OCI-M2 (cell line): ENCODE measurements at regions not wholly inside any gene's neighbourhood (a gene's known extent, or its start where the extent isn't known, plus 50 kb on each side); places are given as distances from the start of the nearest gene placed in this dataset.

Experiments used
- DNase-seq: peaks from one replicate; lab custom pipeline; 2025; ENCODE audit not compliant: unreplicated experiment; lab: John Stamatoyannopoulos, UW

DNA sequence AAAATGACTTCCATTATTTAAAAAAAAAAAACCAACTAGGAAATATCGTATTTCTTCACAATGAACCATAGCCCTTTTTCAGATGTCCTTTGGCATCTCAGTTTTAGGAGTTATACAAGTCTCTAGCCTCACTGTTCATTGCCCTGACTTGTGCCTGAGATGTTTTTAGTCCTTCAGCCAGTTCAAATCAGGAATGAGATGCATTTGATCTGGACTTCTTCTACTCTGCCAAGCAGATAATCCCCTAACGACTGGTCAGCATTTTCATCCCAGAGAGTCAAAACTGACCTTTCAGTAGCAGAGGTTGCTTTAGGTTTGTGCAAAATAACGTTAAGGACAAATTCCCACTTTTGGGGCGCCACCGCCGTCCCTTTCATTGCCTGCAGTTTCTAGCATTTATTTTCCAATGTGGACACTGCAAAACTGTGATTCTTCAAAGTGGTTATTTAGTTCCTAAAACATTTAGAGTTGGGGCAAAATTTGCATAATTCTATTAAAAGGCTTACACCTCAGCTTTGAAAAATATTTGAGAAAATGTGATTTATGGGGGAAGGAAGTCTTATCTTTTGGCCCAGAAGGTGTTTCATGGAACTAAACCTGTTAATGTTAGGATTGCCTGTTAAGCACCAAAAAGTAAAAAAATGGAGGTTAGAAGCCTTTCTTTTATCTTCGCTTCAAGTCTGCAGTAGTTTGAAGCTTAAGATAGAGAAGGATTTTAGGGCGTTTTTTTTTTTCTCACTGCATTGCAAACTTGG is 152.0 kb upstream of the SGK1 start:
- DNase-seq: no peak

DNA sequence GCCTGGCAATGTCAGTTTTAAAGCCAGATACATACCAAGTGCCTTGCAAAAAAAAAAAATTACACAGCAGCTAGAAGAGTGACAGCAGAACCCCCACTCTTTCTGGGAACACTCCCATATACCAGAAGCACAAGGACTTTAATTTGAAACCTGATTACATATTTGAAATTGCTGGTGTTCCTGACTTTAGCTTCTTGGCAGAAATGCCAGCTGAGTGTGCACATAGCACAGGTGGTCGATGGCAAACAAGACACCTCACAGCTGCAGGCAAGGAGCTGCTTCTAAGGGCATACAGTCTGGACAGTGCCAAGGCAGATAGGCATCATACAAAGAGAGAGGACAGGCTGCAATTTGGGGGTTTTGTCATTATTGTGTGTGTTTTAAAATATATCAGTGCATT is 150.7 kb upstream of the SGK1 start:
- DNase-seq: no peak

DNA sequence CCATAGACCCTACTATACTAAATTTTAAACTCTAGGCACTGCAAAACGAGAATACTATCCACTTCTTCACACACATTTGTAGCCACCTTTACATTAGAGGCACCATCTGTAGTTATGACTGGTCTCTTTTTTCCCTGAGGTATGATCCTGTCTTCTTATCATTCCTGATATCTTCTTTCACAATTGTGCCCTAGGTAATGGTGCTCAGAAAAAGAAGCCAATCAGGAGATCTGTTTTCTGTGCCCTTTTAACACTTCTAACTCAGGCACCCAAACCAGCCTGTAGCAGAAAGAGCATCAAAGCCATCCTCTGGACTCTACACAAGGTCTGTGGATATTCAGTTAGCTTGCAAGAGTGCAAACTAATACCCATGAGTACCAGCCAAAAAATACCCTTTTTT is 149.7 kb upstream of the SGK1 start:
- no peak for DNase-seq

DNA sequence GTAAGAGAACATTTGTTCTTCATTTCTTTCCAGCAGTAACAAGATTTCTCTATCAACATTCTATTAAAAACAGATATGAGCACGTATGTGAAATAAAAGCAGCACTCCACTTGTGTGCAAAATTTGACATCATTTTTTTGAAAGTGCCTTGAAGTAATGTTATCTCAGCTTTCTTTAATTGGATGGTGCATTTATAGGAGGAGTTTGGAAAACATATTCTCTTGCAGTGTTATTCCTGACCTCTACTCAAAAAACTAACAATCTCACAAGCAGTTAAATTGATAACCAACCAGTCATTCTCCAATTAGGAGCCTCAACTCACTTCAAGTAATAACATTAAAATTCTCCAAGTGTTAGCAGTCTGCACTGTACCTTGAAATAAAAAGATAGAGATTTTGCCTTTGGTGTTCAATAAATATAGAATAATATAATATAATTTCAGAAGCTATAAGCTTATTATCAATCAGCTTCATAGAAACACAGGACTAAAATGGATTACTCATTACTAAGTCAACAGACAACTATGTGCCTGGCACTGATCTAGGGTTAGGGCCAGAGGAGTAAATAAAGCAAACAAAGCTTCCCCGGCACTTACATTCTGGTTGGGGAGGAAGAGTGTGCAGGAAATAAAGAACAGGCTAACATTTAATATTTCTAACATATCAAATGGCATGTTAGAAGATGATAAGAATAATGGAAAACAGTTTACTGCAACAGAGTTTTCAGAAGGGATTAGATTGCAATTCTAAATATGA is 149.0 kb upstream of the SGK1 start:
- no peak for DNase-seq

DNA sequence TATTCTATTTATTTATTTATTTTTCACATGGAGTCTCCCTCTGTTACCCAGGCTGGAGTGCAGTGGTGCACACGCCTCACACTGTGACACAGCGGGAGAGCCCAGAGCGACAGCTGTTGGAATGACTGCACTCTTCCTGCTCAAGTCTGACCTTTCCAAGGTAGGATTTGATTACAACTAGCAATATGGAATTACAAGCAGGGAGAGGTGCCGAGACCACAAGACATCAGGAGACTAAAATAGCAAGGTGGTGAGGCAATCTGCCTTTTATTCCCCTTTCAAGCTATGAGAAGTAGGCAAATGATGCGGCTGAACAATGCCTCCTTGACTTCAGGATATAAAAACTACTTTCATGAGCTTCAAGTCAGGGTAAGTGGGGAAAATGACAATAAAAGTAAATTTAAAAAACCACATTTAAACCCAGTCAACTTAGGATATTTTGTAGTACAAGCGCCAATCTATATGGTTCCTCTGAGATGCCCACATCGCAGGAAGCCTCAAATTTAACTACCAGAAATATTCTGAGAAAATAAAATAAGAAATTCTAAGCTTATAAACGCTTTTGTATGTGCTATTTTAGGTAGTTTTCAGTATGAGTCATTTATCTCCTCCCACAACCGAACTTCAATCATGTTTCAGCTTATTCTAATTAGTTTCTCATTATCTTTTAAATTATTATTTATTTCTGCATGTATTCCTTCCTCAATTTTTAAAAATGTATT is 146.9 kb upstream of the SGK1 start:
- DNase-seq: no peak

DNA sequence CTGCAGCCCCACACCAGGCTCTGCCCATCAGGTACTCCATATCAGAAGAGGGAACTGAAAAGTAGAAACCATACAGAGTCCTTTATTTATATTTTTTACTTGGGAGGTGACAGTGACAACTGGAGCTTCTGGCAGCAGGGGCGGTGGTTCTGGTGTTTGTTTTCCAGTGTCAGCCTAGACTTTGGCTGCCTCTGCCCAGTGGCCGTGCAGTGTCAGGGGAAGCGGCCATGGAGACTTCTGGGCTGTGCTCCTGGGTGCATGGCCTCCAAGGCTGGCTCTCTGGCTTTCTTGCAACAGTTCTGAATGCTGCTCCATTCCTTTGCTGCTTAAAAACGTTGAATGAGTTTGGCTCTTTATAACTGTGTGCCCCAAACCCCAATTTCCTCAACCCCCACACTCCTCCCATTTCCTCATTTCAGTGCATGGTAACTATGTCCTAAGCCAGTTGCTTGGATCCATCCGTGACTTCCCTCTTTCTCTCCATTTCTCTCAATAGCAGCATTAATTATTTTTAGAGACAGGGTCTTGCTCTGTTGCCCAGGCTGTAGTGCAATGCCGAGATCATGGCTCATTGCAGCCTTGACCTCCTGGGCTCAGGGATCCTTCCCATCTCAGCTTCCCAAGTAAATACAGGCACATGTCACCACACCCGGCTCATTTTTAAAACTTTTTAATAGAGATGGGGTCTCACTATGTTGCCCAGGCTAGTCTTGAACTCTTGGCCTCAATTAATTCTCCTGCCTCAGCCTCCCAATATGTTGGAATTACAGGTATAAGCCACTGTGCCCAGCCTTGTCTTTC is 141.1 kb upstream of the SGK1 start:
- no peak for DNase-seq

DNA sequence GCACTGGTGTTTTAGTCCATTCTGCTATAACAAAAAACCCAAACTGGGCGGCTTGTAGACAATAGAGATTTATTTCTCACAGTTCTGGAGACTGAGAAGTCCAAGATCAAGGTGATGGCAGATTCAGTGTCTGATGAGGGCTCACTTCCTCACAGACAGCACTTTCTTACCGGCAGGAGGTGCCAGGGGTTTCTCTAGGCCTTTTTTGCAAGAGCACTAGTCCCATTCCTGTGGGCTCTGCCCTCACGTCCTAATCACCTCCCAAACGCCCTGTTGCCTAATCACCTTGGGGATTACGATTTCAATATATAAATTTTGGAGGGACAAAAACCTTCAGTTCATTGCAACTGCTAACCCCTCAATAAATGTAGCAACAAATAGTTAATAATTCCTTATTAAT is 140.0 kb upstream of the SGK1 start:
- DNase-seq: no peak

DNA sequence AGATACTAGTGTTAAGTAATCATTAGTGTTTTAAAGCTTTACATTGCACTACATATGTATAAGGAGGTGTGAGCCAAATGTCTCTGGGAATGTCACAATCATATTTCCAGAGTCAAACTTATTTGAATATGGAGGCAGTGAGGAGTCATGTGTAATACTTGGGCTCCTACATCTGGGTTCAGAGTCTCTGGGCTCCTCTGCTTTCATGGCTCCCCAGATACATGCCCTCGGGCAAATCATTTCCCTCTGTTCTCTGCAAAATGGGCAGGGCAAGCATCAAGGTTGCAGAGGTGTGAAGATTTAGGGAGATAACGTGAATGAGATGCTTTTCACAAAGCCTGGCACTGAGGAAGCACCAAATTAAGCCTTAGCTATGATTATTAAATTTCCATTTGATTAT is 138.3 kb upstream of the SGK1 start:
- DNase-seq: no peak

DNA sequence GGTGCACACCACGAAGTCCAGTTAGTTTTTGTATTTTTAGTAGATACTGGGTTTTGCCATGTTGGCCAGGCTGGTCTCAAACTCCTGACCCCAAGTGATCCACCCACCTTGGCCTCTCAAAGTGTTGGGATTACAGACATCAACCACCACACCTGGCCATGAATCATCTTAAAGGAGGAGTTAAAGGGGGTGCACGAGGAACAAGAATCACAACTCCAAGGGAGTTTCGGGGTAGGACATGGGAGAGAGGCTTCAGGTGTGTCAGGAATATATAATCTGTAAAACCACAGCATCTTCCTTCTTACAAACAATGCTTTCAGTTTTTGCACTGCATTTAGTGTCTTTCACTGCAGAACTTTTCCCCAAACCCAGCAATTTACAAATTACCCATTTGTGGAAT is 137.4 kb upstream of the SGK1 start:
- DNase-seq: no peak

DNA sequence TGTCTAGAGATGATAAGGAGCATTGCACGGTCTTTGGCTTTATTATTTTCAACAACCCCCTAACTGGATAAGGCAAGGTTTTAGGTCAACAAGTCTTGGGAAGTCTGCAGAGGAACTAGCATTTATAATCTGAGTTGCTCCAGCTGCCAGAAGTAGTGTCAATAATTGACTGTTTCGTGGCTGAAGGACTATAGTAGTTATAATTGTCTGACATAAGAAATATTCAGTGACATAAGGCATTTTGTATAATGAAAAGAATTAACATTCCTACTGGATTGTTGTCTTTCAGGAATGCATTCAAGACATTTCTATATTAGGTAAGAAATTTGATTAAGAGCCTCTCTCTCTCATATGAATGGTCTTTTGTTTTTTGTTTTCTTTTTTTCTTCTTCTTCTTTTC is 136.9 kb upstream of the SGK1 start:
- no peak for DNase-seq

DNA sequence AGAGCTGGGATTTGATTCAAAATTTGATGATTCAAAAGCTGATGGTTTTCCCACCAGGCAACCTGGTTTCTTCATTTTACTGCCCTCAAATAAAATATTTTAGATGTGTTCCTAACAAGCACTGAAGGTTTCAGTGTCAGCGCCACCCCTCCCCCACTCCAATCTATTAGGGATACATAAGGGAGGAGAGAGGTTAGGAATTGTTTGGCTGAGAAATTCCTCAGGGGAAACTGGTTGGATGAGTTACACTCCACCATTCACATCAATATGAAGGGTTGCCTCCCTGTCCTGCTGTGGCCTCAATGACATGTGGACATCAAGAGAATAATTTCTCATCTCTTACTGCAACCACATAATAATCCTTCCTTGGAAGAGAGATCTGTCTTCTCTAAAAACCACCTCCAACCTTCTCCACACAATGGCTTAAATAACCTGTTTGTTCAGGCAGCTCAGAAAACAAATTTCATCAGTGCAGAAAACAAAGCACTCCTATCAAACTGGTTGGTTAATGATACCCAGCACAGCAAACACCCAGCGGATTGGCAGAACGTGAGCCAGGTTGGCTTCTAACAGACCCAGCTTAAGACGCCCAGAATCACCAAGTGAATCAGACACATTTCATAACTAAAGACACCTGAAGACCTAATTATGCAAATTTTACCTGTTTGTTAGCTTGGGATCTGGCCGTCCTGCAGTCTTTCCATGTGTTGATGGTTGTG is 136.0 kb upstream of the SGK1 start:
- no peak for DNase-seq

DNA sequence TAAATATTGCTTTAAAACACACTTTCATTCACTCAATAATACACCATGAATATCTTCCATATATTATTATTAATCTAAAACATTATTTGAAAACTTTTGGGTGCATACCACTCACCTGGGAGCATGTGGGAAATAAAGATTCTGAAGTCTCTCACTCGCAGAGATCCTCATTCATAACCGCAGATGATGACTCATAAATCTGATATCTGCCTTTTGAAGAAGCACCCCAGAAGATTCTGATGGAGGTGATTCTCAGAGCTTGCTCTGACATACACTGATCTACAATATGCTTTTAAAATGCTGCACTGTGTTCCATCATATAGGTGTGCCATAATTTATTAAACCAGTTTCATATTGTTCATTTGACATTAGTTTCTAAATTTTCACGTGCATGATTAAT is 135.0 kb upstream of the SGK1 start:
- DNase-seq: no peak

DNA sequence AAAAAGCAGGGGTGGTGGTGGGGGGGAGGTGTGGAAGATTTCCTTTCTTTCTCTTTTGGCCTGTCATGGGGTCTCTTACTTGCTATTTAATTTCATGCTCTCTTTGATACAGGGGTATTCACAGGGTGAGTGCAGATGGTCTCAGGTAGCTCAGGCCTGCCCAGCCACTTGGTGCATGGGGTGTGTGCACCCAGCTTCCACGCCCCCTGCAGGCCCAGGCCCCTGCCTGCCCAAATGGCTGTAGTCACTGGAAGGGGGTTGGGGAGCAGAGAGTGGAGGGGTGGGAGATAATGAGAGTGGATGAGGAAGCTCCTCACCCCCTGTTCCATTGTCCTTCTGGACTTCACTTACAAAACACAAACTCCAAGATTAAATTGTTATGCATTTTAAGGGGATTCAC is 133.6 kb upstream of the SGK1 start:
- no peak for DNase-seq

DNA sequence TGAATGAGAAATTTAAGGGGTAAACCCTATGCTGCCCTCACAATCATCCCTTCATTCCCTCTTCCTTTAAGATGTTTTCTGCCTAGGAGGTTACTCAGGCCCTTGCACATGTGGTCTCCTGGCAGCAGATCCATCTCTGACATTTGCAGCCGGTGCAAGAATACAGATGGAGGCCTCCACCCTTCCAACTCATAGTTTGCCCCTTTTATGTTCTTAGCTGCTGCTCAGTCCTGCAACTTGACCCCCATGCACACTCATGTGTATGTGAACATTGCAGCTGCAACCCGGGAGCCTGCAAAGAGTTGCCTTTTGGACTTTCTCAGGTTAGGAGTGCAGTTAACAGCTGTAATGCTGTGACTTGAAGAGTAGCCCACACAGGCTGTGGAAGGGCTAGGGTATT is 131.9 kb upstream of the SGK1 start:
- no peak for DNase-seq

DNA sequence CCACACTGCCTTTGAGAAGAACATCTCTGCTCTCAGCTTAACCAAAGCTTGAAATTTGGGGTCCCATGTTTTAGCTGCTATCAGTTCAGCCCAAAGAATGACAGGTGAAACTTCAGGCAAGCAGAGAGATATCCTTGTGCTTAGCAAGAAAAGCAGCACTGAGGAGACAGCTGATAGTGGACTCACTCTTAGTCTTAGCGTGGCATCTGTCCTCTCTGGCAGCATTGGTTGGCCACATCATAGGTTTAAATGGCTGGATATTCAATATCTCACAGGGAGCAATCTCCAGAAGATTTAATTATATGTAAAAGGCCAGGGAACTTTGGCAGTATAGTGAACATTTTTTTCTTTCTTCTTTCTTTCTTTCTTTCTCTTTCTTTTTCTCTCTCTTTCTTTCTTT is 131.1 kb upstream of the SGK1 start:
- no peak for DNase-seq

DNA sequence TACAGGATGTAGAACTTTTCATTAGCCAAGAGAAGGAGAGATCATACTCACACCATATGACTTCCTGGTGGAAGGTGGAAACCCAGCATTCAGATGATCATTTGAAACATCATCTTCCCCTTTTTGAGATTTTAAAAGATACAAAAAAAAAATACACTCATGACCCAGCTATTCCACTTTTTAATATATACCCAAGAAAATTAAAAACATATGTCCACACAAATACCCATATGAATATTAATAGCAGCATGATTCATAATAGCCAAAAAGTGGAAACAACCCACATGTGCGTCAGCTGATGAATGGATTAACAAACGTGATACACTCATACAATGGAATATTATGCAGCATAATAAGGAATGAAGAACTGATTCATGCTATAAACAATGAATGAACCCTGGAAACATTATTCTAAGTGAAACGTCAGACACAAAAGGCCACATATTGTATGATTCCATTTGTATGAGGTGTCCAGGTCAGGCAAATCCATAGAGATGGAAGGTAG is 130.0 kb upstream of the SGK1 start:
- DNase-seq: no peak

DNA sequence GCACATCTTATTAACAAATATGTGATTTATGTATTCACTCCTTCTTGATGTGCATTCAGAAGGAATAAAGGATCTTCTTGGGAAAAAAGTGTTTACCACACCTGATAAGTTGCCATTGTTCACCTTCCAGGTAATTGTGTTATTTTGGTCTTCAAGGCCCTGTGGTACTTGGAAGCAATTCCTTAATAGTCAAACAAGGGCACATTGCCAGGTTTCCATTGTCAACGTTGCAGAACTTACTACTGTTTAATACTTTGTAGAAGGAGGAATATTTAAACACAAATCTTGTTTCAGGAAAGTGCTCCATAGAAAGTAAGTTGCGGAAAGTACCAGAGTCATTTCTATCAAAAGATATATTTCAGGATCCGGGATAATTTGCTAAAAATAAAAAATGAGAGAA is 129.5 kb upstream of the SGK1 start:
- DNase-seq: no peak

DNA sequence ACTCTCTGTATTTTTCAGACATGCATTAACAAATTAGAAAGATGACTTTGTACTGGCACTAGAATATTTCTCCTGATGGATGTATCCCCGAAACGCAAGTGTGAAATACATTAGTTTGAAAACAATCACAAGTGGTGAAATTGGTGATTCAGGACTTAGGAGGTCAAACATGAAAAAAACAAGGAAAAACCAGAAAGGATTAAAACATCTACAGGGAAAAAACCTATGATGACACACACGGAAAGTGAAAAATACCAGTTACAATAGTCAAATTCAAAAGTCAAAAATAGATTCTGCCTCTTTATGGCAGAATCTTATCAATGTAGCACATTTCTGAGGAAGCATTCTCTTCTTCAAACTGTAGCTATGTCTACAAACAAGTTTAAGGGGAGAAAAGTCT is 129.0 kb upstream of the SGK1 start:
- no peak for DNase-seq

DNA sequence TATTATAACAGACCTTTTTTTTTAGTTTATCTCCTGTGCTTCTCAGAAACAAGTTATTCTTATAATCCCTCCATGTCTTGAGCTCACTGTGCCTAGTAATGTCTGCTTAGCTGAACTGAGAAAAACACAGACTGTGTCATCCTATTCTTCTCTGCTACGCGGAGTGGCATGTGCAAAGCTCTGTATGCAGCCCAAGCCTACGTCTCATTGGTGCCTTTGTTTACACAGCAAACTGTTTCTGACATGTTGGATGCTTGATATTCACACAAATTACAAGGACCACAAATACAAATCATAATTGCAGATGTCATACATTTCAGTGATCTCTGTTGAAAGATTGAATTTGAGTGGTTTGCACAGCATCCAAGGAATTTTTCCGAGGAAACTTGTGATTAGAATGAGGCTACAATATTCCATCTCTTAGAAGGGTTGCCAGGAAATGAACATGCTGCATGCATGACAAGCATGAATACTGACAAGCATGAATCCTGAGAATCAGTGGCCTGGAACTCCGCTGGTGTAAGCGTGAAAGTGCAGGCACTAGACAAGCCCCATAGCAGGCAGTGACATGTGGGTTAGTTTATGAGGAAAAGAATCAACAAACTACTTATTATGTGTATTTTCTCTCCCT is 128.4 kb upstream of the SGK1 start:
- DNase-seq: no peak

DNA sequence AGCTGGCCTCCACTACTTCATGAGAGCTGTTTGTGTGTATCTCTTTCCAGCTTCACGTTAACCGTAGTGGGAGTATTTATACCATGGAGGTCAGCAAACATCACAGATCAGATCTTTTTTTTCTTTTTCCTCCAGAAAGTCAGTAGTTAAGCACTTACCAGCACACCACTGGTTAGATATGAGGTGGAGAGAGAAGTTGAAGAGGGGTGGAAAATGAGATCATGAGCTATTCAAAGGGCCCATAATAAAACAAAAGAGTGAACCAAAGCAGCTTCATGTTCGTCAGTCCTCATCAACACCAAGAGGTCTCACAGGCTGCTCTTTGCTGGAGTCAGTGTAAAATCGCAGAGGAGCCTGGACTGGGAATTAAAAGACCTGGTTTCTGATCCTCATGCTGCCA is 125.1 kb upstream of the SGK1 start:
- no peak for DNase-seq
